NCI-H446 (cell line): ENCODE measurements at regions not wholly inside any gene's neighbourhood (a gene's known extent, or its start where the extent isn't known, plus 50 kb on each side); places are given as distances from the start of the nearest gene placed in this dataset.
"Not testable (repeated sequence)": the region's sequence is repeated elsewhere in the genome, so short reads cannot be mapped to it uniquely, and the experiment has no call there.

ENCODE experiments used
- DNase-seq, 2 experiments: peaks; one replicate each; lab custom pipeline; 2025; lab: John Stamatoyannopoulos, UW

GRCh38 chr18:43961722-43962121 lies 684.4 kb upstream of the SYT4 start:
- no peak for DNase-seq

GRCh38 chr18:43964666-43965065 lies 687.4 kb upstream of the SYT4 start:
- DNase-seq, result no peak

- DNase-seq, result no peak
Measured at GRCh38 chr18:43965691-43966090, 688.4 kb upstream of the SYT4 start.

- no peak for DNase-seq
Measured at GRCh38 chr18:43970656-43971055, 693.4 kb upstream of the SYT4 start.

- no peak for DNase-seq
Measured at GRCh38 chr18:43978174-43978573, 700.9 kb upstream of the SYT4 start.

- no peak for DNase-seq
Measured at GRCh38 chr18:43982582-43982981, 698.1 kb upstream of the SETBP1 start.

- not testable (repeated sequence) for DNase-seq
Measured at GRCh38 chr18:43987061-43987460, 693.6 kb upstream of the SETBP1 start.

- DNase-seq, result no peak
Measured at GRCh38 chr18:43992741-43993140, 687.9 kb upstream of the SETBP1 start.

GRCh38 chr18:43994381-43994780 lies 686.3 kb upstream of the SETBP1 start:
- no peak for DNase-seq

GRCh38 chr18:44013871-44014270 lies 666.8 kb upstream of the SETBP1 start:
- no peak for DNase-seq

- no peak for DNase-seq
Measured at GRCh38 chr18:44025421-44025820, 655.3 kb upstream of the SETBP1 start.

GRCh38 chr18:44028109-44028508 lies 652.6 kb upstream of the SETBP1 start:
- no peak for DNase-seq

- DNase-seq, result no peak
Measured at GRCh38 chr18:44031063-44031462, 649.6 kb upstream of the SETBP1 start.

- DNase-seq, result no peak
Measured at GRCh38 chr18:44033144-44033701, 647.5 kb upstream of the SETBP1 start.

- no peak for DNase-seq
Measured at GRCh38 chr18:44035554-44035953, 645.1 kb upstream of the SETBP1 start.

- DNase-seq, result no peak
Measured at GRCh38 chr18:44036501-44036900, 644.2 kb upstream of the SETBP1 start.

GRCh38 chr18:44039216-44039615 lies 641.5 kb upstream of the SETBP1 start:
- DNase-seq, result no peak

GRCh38 chr18:44039826-44040225 lies 640.9 kb upstream of the SETBP1 start:
- DNase-seq, result peak; percentile 5 to 19

- DNase-seq, result no peak
Measured at GRCh38 chr18:44041553-44041952, 639.1 kb upstream of the SETBP1 start.

- DNase-seq, result no peak
Measured at GRCh38 chr18:44041961-44042360, 638.7 kb upstream of the SETBP1 start.

GRCh38 chr18:44046376-44046975 lies 634.2 kb upstream of the SETBP1 start:
- no peak for DNase-seq

- DNase-seq, result no peak
Measured at GRCh38 chr18:44047585-44047984, 633.1 kb upstream of the SETBP1 start.

GRCh38 chr18:44048435-44048834 lies 632.3 kb upstream of the SETBP1 start:
- no peak for DNase-seq

- no peak for DNase-seq
Measured at GRCh38 chr18:44048846-44049245, 631.8 kb upstream of the SETBP1 start.
